ENCODE measurements at regions not wholly inside any gene's neighbourhood (a gene's known extent, or its start where the extent isn't known, plus 50 kb on each side); places are given as distances from the start of the nearest gene placed in this dataset.
"Not testable (repeated sequence)": the region's sequence is repeated elsewhere in the genome, so short reads cannot be mapped to it uniquely, and the experiment has no call there.

- TF ChIP-seq, protein P1, sequence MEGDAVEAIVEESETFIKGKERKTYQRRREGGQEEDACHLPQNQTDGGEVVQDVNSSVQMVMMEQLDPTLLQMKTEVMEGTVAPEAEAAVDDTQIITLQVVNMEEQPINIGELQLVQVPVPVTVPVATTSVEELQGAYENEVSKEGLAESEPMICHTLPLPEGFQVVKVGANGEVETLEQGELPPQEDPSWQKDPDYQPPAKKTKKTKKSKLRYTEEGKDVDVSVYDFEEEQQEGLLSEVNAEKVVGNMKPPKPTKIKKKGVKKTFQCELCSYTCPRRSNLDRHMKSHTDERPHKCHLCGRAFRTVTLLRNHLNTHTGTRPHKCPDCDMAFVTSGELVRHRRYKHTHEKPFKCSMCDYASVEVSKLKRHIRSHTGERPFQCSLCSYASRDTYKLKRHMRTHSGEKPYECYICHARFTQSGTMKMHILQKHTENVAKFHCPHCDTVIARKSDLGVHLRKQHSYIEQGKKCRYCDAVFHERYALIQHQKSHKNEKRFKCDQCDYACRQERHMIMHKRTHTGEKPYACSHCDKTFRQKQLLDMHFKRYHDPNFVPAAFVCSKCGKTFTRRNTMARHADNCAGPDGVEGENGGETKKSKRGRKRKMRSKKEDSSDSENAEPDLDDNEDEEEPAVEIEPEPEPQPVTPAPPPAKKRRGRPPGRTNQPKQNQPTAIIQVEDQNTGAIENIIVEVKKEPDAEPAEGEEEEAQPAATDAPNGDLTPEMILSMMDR (IDR thresholded peaks at IDR 0.05), result not testable (repeated sequence)
- not testable (repeated sequence) for TF ChIP-seq POLR2A (IDR thresholded peaks at IDR 0.05)
Measured at GRCh38 chr3:773433-773832, 319.4 kb upstream of the CNTN6 start.
